ENCODE measurements at regions not wholly inside any gene's neighbourhood (a gene's known extent, or its start where the extent isn't known, plus 50 kb on each side); places are given as distances from the start of the nearest gene placed in this dataset.
A peak's percentile ranks its signal among the peaks of the same experiment; 100 is the strongest.
"Not testable (repeated sequence)": the region's sequence is repeated elsewhere in the genome, so short reads cannot be mapped to it uniquely, and the experiment has no call there.

GRCh38 chr10:31187607-31188210, 131.3 kb upstream of the ZEB1 start:
- no peak for DNase-seq (ENCODE audit: low read depth)

DNA sequence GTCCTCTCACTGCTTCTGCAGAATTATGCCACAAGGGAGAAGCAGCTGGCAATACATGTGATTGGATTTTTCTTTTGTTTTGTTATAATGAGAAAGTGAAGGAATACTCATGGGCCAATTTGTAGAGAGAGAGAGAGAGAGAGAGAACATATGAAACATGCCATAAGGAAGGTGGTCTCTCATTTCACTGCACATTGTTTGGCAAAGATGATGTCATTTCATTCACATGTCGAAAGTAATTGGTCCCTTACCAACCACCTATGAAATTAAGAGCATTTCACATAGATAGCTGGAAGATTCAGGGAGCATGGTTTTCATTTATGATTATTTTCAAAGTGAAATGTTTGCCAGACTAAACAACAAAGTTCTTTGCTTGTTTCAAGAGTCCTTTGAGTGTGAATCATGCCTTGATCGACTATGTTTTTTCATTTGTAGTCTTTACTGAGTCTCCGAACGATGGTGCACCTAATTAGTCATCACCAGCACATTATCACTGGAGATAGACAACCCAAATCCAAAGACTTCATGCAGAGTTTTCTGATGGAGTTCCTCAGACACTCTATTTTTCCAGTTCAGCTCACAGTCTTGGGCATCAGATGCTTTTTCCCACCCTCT, 130.1 kb upstream of the ZEB1 start:
- no peak for DNase-seq (ENCODE audit: low read depth)

DNA sequence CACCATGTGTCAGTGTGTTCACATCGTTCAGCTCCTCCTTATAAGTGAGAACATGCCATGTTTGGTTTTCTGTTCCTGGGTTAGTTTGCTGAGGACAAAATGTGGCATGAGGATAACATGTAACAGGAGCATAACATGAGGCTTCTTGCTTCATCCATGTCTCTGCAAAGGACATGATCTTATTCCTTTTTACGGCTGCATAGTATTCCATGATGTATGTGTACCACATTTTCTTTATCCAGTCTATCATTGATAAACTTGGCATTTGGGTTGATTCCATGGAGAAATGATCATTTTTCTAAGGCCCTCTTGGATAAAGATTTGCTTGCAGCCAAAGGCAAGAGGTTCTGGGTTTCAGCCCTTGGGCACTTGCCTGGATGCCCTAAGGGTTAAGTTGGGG, 128.5 kb upstream of the ZEB1 start:
- no peak for DNase-seq (ENCODE audit: low read depth)

DNA sequence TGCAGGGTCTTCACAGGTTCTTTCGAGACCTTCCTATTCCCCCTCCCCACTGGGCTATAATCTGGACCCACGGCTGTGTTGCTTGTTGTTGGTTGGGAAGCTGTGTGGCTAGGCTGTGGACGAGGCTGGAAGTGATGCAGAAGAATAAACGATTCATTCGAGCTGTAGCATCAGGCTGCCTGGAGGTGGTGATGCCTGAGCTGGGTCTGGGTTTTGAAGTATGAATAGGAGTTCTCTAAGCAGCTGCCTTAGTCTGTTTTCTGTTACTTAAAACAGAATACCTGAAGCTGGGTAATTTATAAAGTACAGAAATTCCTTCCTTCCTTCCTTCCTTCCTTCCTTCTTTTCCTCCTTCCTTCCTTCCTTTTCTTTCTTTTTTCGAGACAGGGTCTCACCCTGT, 126.5 kb upstream of the ZEB1 start:
- DNase-seq (ENCODE audit: low read depth) = no peak

GRCh38 chr10:31194986-31195385, 124.0 kb upstream of the ZEB1 start:
- DNase-seq (ENCODE audit: low read depth) = no peak

DNA sequence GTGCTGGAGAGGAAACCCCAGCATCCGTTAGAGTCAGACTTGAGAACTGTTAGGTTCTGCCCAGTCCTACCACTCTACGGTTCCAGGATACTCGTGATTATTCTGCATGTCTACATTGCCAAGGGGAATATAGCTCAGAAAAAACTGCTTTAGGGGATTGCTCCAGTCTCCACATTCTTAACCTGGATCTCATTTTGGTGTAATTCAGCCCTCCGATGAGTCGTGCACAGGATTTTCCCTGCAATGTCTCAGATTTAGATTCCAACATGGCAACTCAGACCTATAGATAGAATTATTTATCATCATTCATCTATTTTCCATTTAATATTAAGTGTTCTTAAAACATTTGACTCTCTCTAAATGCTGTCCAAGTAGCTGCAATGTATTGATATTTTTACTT, 121.1 kb upstream of the ZEB1 start:
- DNase-seq (ENCODE audit: low read depth) = no peak

GRCh38 chr10:31204090-31204489, 114.9 kb upstream of the ZEB1 start:
- no peak for DNase-seq (ENCODE audit: low read depth)

- no peak for DNase-seq (ENCODE audit: low read depth)
These were observed 111.4 kb upstream of the ZEB1 start for GRCh38 chr10:31207636-31208035.

DNA sequence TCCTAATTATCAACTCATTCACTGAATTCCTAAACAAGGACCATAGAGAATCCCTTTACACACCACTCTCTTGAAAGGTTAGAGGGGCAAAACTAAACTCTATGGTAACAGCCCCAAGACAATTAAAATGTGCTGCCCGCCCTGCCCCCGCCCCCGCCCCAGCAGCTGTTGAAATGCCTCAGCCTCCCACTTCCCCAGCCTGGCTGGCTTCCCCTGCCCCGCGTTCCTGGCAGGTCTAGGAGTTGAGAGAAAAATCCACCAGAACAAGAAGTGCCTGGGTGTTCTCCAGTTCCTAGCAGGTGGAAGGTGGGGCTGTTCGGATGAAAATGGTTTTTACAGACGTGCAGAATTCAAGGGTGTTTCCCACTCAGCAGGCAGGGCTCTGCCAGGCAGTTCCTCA, 109.5 kb upstream of the ZEB1 start:
- no peak for DNase-seq (ENCODE audit: low read depth)

DNA sequence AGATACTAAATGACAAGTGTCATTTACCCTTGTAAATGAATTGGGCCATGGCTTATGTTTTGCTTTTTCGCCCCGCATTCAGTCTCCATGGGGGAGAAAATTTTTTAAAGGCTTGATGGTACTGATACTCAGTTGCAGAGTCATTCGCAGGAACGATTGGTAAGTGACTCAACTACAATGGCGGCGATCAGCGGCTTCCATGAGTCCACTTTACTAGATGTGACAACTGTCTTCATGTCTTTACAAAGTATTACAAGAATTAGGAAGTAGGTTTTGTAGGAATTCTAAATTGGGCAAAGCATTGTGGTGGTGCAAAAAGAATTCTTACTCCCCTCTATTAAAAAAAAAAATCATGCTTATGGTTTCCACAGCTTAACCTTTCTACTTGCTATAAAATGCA, 108.8 kb upstream of the ZEB1 start:
- no peak for DNase-seq (ENCODE audit: low read depth)

DNA sequence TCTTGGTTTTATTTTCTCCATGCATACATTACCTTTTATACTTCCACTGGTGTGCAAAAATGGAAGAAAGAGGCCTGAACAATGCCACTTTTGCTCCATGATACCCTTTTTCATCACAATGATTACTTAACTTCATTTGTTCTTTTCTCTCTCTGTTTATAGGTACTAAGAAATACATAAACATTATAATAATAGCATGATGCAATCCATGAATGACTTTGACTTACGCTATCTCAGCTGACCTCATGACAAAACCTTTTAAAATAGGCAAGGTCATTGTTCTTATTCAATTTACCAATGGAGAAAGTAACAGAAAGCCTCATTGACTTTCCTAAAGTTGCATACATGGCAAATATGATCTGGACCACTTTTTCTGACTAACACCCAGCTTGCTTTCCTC, 105.1 kb upstream of the ZEB1 start:
- DNase-seq (ENCODE audit: low read depth) = no peak

GRCh38 chr10:31215052-31215451, 104.0 kb upstream of the ZEB1 start:
- DNase-seq (ENCODE audit: low read depth) = no peak

- no peak for DNase-seq (ENCODE audit: low read depth)
These were observed 99.7 kb upstream of the ZEB1 start for GRCh38 chr10:31219306-31219705.

DNA sequence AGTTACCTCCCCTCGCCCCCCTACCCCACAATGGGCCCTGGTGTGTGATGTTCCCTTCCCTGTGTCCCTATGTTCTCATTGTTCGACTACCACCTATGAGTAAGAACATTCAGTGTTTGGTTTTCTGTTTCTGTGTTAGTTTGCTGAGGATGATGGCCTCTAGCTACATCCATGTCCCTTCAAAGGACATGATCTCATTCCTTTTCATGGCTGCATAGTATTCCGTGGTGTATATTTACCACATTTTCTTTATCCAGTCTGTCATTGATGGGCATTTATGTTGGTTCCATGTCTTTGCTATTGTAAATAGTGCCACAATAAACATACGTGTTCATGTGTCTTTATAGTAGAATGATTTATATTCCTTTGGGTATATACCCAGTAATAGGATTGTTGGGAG, 90.2 kb upstream of the ZEB1 start:
- DNase-seq (ENCODE audit: low read depth) = not testable (repeated sequence)

GRCh38 chr10:31239961-31240360, 79.1 kb upstream of the ZEB1 start:
- no peak for DNase-seq (ENCODE audit: low read depth)

GRCh38 chr10:31242902-31243301, 76.1 kb upstream of the ZEB1 start:
- DNase-seq (ENCODE audit: low read depth) = peak; percentile 36

GRCh38 chr10:31251118-31251517, 67.9 kb upstream of the ZEB1 start:
- DNase-seq (ENCODE audit: low read depth) = not testable (repeated sequence)

DNA sequence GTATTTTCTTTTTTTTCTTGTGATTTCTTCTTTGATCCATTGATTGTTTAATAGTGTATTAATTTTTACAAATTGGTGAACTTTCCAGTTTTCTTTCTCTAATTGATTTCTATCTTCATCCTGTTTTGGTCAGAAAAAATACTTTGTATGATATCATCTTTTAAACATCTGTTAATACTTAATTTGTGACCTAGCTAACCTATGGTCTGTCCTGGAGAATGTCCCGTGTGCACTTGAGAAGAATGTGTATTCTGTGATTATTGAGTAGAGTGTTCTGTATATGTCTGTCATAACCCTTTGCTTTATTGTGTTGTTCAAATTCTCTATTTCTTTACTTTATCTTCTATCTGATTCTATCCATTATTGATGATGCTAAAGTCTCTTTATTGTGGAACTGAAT, 65.8 kb upstream of the ZEB1 start:
- DNase-seq (ENCODE audit: low read depth) = no peak

GRCh38 chr10:31261511-31262311, 57.3 kb upstream of the ZEB1 start:
- DNase-seq (ENCODE audit: low read depth) = peak; percentile 29

DNA sequence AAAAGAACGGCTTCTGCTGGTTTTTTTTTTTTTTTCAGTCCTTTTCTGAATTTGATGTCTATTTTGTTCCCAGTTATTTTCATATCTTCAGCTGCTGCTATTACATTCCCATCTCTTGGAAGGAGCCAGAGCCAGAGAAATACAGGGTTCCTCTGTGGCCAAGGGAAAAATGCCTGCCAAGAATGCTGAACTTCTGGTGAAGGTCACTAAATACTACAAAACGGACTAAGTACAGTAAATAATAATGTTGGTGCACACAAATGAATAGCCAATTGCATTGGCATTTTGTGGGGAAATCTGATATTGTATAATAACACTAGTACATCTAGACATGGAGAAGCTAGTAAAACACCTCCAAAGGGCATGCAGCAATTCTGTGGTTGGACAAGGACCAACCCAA, 56.3 kb upstream of the ZEB1 start:
- no peak for DNase-seq (ENCODE audit: low read depth)

- no peak for DNase-seq (ENCODE audit: low read depth)
These were observed 55.1 kb upstream of the ZEB1 start for GRCh38 chr10:31263903-31264302.

DNA sequence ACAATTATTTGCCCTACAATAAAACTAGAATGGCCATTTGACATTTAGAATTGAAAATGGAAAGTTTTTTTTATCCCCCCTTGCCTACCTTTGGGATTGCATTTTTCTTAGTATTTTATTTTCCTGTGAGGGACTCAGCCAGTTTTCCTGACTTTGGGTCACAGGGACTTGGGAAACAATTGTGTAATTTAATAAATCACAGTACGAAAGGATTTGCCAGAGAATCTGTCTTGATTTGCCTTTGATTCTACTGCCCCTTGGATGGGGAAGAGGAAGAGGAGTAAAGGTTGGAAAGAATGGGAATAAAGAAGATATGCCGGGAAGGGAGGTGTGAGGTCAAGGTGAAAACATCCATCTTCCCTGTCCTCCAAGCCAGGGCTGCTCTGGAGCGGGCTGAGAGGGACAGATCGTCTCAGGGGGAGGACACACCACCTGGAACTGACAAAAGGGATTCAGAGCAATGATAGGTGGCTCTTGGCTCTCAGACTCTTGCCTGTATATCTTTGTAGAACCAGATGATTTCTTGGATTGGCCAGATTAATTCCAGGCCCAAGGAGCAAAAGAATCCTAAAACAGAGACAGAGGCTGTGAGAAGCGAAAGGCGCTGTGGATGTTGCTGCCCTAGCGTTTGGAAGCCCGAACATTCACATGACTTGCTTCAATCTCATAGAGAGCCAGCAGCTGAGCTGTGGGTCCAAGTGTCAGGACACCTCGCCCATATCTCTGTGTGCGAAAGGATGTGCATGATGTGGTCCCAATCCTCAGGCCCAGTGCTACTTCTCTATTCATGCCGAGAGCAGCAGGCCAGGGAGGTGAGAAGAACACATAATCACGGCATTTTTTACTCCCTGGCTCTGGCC, 50.3 kb upstream of the ZEB1 start:
- DNase-seq (ENCODE audit: low read depth) = no peak
